Nephron (organoid): ENCODE measurements at regions not wholly inside any gene's neighbourhood (a gene's known extent, or its start where the extent isn't known, plus 50 kb on each side); places are given as distances from the start of the nearest gene placed in this dataset.

Source experiments
- H3K27ac Mint-ChIP-seq, 3 experiments: 2 replicates each; pipeline ENCODE4 v1.8.0; 2020; ENCODE audit warnings: mixed read lengths in 3 of 3, mild to moderate bottlenecking in 2 of 3, moderate library complexity in 1 of 3
- H3K27me3 Mint-ChIP-seq: 2 replicates; pipeline ENCODE4 v1.8.0; 2021; ENCODE audit warnings: low read depth, mild to moderate bottlenecking, moderate library complexity, mixed read lengths
- H3K36me3 Mint-ChIP-seq: 2 replicates; pipeline ENCODE4 v1.8.0; 2020; ENCODE audit warnings: low read depth, mixed read lengths
- H3K4me1 Mint-ChIP-seq: 2 replicates; pipeline ENCODE4 v1.8.0; 2020; ENCODE audit warnings: mixed read lengths
- H3K4me3 Mint-ChIP-seq, 3 experiments: 2 replicates each; pipeline ENCODE4 v1.8.0; 2020; ENCODE audit warnings: mild to moderate bottlenecking in 3 of 3, mixed read lengths in 3 of 3, moderate library complexity in 2 of 3
- H3K9me3 Mint-ChIP-seq: 2 replicates; pipeline ENCODE4 v1.8.0; 2020; ENCODE audit warnings: mixed read lengths
- CTCF ChIP-seq, 3 experiments: fragments of 200-600 bp; sonication (generic); IDR thresholded peaks; one replicate each; pipeline ENCODE4 v1.5.0; 2021; ENCODE audit warnings: antibody characterized with exemption in 3 of 3; ENCODE audit not compliant: unreplicated experiment in 3 of 3

- peaks cover 46% of the 10 kb centered on the region for H3K4me1 Mint-ChIP-seq
- TF ChIP-seq CTCF (IDR thresholded peaks at IDR 0.05; ENCODE audit: unreplicated experiment in 3 of 3) = no peak
- no peaks in the 10 kb centered on the region for H3K36me3 Mint-ChIP-seq
- H3K4me3 Mint-ChIP-seq = peak overlapping the region in 1 of 3 experiments; percentile 42
- H3K27ac Mint-ChIP-seq = peak overlapping the region; percentile 92 to 96 (median 95)
- peaks cover 2% of the 10 kb centered on the region for H3K9me3 Mint-ChIP-seq
- H3K27me3 Mint-ChIP-seq = peaks cover 7% of the 10 kb centered on the region
Observed at GRCh38 chr3:72150634-72151412, 365.9 kb upstream of the PROK2 start.

GRCh38 chr3:72149645-72150300, 364.8 kb upstream of the PROK2 start:
- H3K27me3 Mint-ChIP-seq = peaks cover 8% of the 10 kb centered on the region
- TF ChIP-seq CTCF (IDR thresholded peaks at IDR 0.05; ENCODE audit: unreplicated experiment in 3 of 3) = no peak
- H3K36me3 Mint-ChIP-seq = no peaks in the 10 kb centered on the region
- H3K4me1 Mint-ChIP-seq = peaks cover 45% of the 10 kb centered on the region
- H3K9me3 Mint-ChIP-seq = peaks cover 2% of the 10 kb centered on the region
- no peak overlapping the region for H3K4me3 Mint-ChIP-seq
- peak overlapping the region; percentile 6 to 95 (median 56) for H3K27ac Mint-ChIP-seq

- Mint-ChIP-seq H3K27ac (no peak overlapping the region), H3K27me3 (peaks cover 8% of the 10 kb centered on the region), H3K4me3 (no peak overlapping the region), H3K36me3 (no peaks in the 10 kb centered on the region), H3K4me1 (peaks cover 46% of the 10 kb centered on the region), H3K9me3 (peaks cover 2% of the 10 kb centered on the region)
- TF ChIP-seq CTCF (IDR thresholded peaks at IDR 0.05; ENCODE audit: unreplicated experiment in 3 of 3) = no peak
Observed at GRCh38 chr3:72147600-72147999, 362.7 kb upstream of the PROK2 start.

GRCh38 chr3:72145506-72146380, 360.8 kb upstream of the PROK2 start:
- Mint-ChIP-seq H3K4me1 (peaks cover 41% of the 10 kb centered on the region), H3K36me3 (no peaks in the 10 kb centered on the region), H3K4me3 (no peak overlapping the region), H3K9me3 (peaks cover 2% of the 10 kb centered on the region), H3K27me3 (peaks cover 8% of the 10 kb centered on the region), H3K27ac (peak overlapping the region; percentile 19 to 41 (median 30))
- TF ChIP-seq CTCF (IDR thresholded peaks at IDR 0.05; ENCODE audit: unreplicated experiment in 3 of 3) = no peak

GRCh38 chr3:72144773-72145505, 360.0 kb upstream of the PROK2 start:
- Mint-ChIP-seq H3K4me1 (peaks cover 40% of the 10 kb centered on the region), H3K27ac (peak overlapping the region in 2 of 3 experiments; percentile 30 to 41), H3K4me3 (no peak overlapping the region), H3K9me3 (peaks cover 2% of the 10 kb centered on the region), H3K27me3 (peaks cover 11% of the 10 kb centered on the region), H3K36me3 (no peaks in the 10 kb centered on the region)
- no peak for TF ChIP-seq CTCF (IDR thresholded peaks at IDR 0.05; ENCODE audit: unreplicated experiment in 3 of 3)
